ENCODE measurements at regions not wholly inside any gene's neighbourhood (a gene's known extent, or its start where the extent isn't known, plus 50 kb on each side); places are given as distances from the start of the nearest gene placed in this dataset.

DNA sequence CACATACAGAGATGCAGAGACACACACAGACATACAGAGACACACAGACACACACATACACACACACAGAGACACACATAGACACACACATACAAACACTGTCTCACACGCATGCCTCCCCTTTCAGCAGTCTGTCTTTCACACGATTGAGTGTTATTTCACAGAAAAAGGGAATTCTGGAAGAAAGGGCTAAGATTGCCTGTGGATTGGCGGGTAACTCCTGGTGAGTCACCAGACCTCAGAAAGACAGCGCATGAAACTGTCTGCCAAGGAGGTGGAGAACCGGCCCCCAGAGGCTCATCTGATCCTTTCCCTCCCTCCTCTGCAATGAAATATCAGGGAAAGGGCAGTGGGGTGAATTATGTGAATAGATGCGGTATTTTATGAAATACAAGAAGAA, 127.2 kb upstream of the GSC start:
- H3K4me1 ChIP-seq (ENCODE audit: insufficient read depth, low read length), result peaks cover 4% of the 10 kb centered on the region
- no peaks in the 10 kb centered on the region for H3K36me3 ChIP-seq (ENCODE audit: insufficient read depth, low read length)
- H3K9me3 ChIP-seq (ENCODE audit: low read length), result no peaks in the 10 kb centered on the region
- no peak overlapping the region for H3K27ac ChIP-seq (ENCODE audit: low read depth, low read length)
- H3K27me3 ChIP-seq (ENCODE audit: control insufficient read depth in 1 of 2, insufficient read depth in 2 of 2, low read length in 2 of 2), result no peaks in the 10 kb centered on the region
- H3K4me3 ChIP-seq (ENCODE audit: low read depth in 1 of 2, low read length in 2 of 2), result no peak overlapping the region
- H3K9ac ChIP-seq (ENCODE audit: low read length), result no peak overlapping the region

GRCh38 chr14:94893411-94894160, 123.7 kb upstream of the GSC start:
- Histone ChIP-seq H3K4me1 (ENCODE audit: insufficient read depth, low read length) (peaks cover 4% of the 10 kb centered on the region), H3K27me3 (ENCODE audit: control insufficient read depth in 1 of 2, insufficient read depth in 2 of 2, low read length in 2 of 2) (no peaks in the 10 kb centered on the region), H3K27ac (ENCODE audit: low read depth, low read length) (no peak overlapping the region), H3K36me3 (ENCODE audit: insufficient read depth, low read length) (no peaks in the 10 kb centered on the region), H3K9ac (ENCODE audit: low read length) (no peak overlapping the region), H3K9me3 (ENCODE audit: low read length) (no peaks in the 10 kb centered on the region), H3K4me3 (ENCODE audit: low read depth in 1 of 2, low read length in 2 of 2) (no peak overlapping the region)

- no peaks in the 10 kb centered on the region for H3K4me1 ChIP-seq (ENCODE audit: insufficient read depth, low read length)
- H3K27ac ChIP-seq (ENCODE audit: low read depth, low read length), result no peak overlapping the region
- H3K4me3 ChIP-seq (ENCODE audit: low read depth in 1 of 2, low read length in 2 of 2), result no peak overlapping the region
- no peaks in the 10 kb centered on the region for H3K9me3 ChIP-seq (ENCODE audit: low read length)
- no peaks in the 10 kb centered on the region for H3K27me3 ChIP-seq (ENCODE audit: control insufficient read depth in 1 of 2, insufficient read depth in 2 of 2, low read length in 2 of 2)
- no peak overlapping the region for H3K9ac ChIP-seq (ENCODE audit: low read length)
- no peaks in the 10 kb centered on the region for H3K36me3 ChIP-seq (ENCODE audit: insufficient read depth, low read length)
These were observed 120.9 kb upstream of the GSC start for GRCh38 chr14:94890785-94891184.

GRCh38 chr14:94889520-94890312, 119.8 kb upstream of the GSC start:
- H3K4me1 ChIP-seq (ENCODE audit: insufficient read depth, low read length), result no peaks in the 10 kb centered on the region
- H3K9ac ChIP-seq (ENCODE audit: low read length), result no peak overlapping the region

GRCh38 chr14:94888121-94888520, 118.2 kb upstream of the GSC start:
- no peak overlapping the region for H3K9ac ChIP-seq (ENCODE audit: low read length)

More at GRCh38 chr14:94889520-94890312, 119.8 kb upstream of the GSC start:
- no peak overlapping the region for H3K4me3 ChIP-seq (ENCODE audit: low read depth in 1 of 2, low read length in 2 of 2)
- H3K27me3 ChIP-seq (ENCODE audit: control insufficient read depth in 1 of 2, insufficient read depth in 2 of 2, low read length in 2 of 2), result no peaks in the 10 kb centered on the region
- no peak overlapping the region for H3K27ac ChIP-seq (ENCODE audit: low read depth, low read length)
- H3K9me3 ChIP-seq (ENCODE audit: low read length), result no peaks in the 10 kb centered on the region
- H3K36me3 ChIP-seq (ENCODE audit: insufficient read depth, low read length), result no peaks in the 10 kb centered on the region

GRCh38 chr14:94887591-94887990, 117.7 kb upstream of the GSC start:
- Histone ChIP-seq H3K4me3 (ENCODE audit: low read depth in 1 of 2, low read length in 2 of 2) (no peak overlapping the region), H3K9ac (ENCODE audit: low read length) (no peak overlapping the region), H3K4me1 (ENCODE audit: insufficient read depth, low read length) (no peaks in the 10 kb centered on the region), H3K36me3 (ENCODE audit: insufficient read depth, low read length) (no peaks in the 10 kb centered on the region), H3K9me3 (ENCODE audit: low read length) (no peaks in the 10 kb centered on the region), H3K27ac (ENCODE audit: low read depth, low read length) (no peak overlapping the region), H3K27me3 (ENCODE audit: control insufficient read depth in 1 of 2, insufficient read depth in 2 of 2, low read length in 2 of 2) (no peaks in the 10 kb centered on the region)

More at GRCh38 chr14:94888121-94888520, 118.2 kb upstream of the GSC start:
- H3K4me3 ChIP-seq (ENCODE audit: low read depth in 1 of 2, low read length in 2 of 2), result no peak overlapping the region
- H3K27ac ChIP-seq (ENCODE audit: low read depth, low read length), result no peak overlapping the region
- H3K9me3 ChIP-seq (ENCODE audit: low read length), result no peaks in the 10 kb centered on the region
- no peaks in the 10 kb centered on the region for H3K4me1 ChIP-seq (ENCODE audit: insufficient read depth, low read length)
- no peaks in the 10 kb centered on the region for H3K36me3 ChIP-seq (ENCODE audit: insufficient read depth, low read length)
- H3K27me3 ChIP-seq (ENCODE audit: control insufficient read depth in 1 of 2, insufficient read depth in 2 of 2, low read length in 2 of 2), result no peaks in the 10 kb centered on the region

GRCh38 chr14:94886931-94887330, 117.0 kb upstream of the GSC start:
- Histone ChIP-seq H3K4me1 (ENCODE audit: insufficient read depth, low read length) (no peaks in the 10 kb centered on the region), H3K9ac (ENCODE audit: low read length) (no peak overlapping the region), H3K9me3 (ENCODE audit: low read length) (no peaks in the 10 kb centered on the region), H3K4me3 (ENCODE audit: low read depth in 1 of 2, low read length in 2 of 2) (no peak overlapping the region), H3K36me3 (ENCODE audit: insufficient read depth, low read length) (no peaks in the 10 kb centered on the region), H3K27me3 (ENCODE audit: control insufficient read depth in 1 of 2, insufficient read depth in 2 of 2, low read length in 2 of 2) (no peaks in the 10 kb centered on the region), H3K27ac (ENCODE audit: low read depth, low read length) (no peak overlapping the region)

GRCh38 chr14:94885481-94886155, 115.7 kb upstream of the GSC start:
- Histone ChIP-seq H3K9me3 (ENCODE audit: low read length) (no peaks in the 10 kb centered on the region), H3K27ac (ENCODE audit: low read depth, low read length) (no peak overlapping the region), H3K36me3 (ENCODE audit: insufficient read depth, low read length) (no peaks in the 10 kb centered on the region), H3K4me3 (ENCODE audit: low read depth in 1 of 2, low read length in 2 of 2) (no peak overlapping the region), H3K4me1 (ENCODE audit: insufficient read depth, low read length) (no peaks in the 10 kb centered on the region), H3K9ac (ENCODE audit: low read length) (no peak overlapping the region), H3K27me3 (ENCODE audit: control insufficient read depth in 1 of 2, insufficient read depth in 2 of 2, low read length in 2 of 2) (no peaks in the 10 kb centered on the region)

- no peak overlapping the region for H3K4me3 ChIP-seq (ENCODE audit: low read depth in 1 of 2, low read length in 2 of 2)
- H3K27ac ChIP-seq (ENCODE audit: low read depth, low read length), result no peak overlapping the region
- no peaks in the 10 kb centered on the region for H3K4me1 ChIP-seq (ENCODE audit: insufficient read depth, low read length)
- no peaks in the 10 kb centered on the region for H3K9me3 ChIP-seq (ENCODE audit: low read length)
- no peaks in the 10 kb centered on the region for H3K27me3 ChIP-seq (ENCODE audit: control insufficient read depth in 1 of 2, insufficient read depth in 2 of 2, low read length in 2 of 2)
- H3K36me3 ChIP-seq (ENCODE audit: insufficient read depth, low read length), result no peaks in the 10 kb centered on the region
- no peak overlapping the region for H3K9ac ChIP-seq (ENCODE audit: low read length)
These were observed 114.8 kb upstream of the GSC start for GRCh38 chr14:94884616-94885230.

DNA sequence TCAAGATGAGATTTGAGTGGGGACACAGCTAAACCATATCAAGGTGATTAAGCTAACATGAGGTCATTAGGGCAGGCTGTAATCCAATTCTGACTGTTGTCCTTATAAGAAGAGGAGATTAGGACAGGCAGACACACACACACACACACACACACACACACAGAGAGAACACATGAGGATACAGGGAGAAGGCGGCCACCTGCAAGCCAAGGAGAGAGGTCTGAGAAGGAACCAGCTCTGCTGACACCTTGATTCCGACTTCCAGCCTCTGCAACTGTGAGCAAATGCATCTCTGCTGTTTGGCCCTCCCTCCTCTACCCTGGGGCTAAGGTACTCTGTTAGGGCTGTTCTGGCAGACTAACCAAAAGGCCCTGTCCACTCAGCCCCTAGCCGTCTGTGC, 112.5 kb upstream of the GSC start:
- Histone ChIP-seq H3K27ac (ENCODE audit: low read depth, low read length) (no peak overlapping the region), H3K9ac (ENCODE audit: low read length) (no peak overlapping the region), H3K4me3 (ENCODE audit: low read depth in 1 of 2, low read length in 2 of 2) (no peak overlapping the region), H3K27me3 (ENCODE audit: control insufficient read depth in 1 of 2, insufficient read depth in 2 of 2, low read length in 2 of 2) (no peaks in the 10 kb centered on the region), H3K9me3 (ENCODE audit: low read length) (no peaks in the 10 kb centered on the region), H3K4me1 (ENCODE audit: insufficient read depth, low read length) (no peaks in the 10 kb centered on the region), H3K36me3 (ENCODE audit: insufficient read depth, low read length) (no peaks in the 10 kb centered on the region)

GRCh38 chr14:94880876-94881275, 111.0 kb upstream of the GSC start:
- Histone ChIP-seq H3K4me3 (ENCODE audit: low read depth in 1 of 2, low read length in 2 of 2) (no peak overlapping the region), H3K4me1 (ENCODE audit: insufficient read depth, low read length) (no peaks in the 10 kb centered on the region), H3K36me3 (ENCODE audit: insufficient read depth, low read length) (no peaks in the 10 kb centered on the region), H3K27ac (ENCODE audit: low read depth, low read length) (no peak overlapping the region), H3K9me3 (ENCODE audit: low read length) (no peaks in the 10 kb centered on the region), H3K9ac (ENCODE audit: low read length) (no peak overlapping the region), H3K27me3 (ENCODE audit: control insufficient read depth in 1 of 2, insufficient read depth in 2 of 2, low read length in 2 of 2) (no peaks in the 10 kb centered on the region)
